Fibroblast of the conjunctiva (primary cell): ENCODE measurements at regions not wholly inside any gene's neighbourhood (a gene's known extent, or its start where the extent isn't known, plus 50 kb on each side); places are given as distances from the start of the nearest gene placed in this dataset.

Source experiments
- DNase-seq: peaks from one replicate; pipeline ENCODE4 v3.0.0-alpha.2; 2010; ENCODE audit warnings: low read depth

DNA sequence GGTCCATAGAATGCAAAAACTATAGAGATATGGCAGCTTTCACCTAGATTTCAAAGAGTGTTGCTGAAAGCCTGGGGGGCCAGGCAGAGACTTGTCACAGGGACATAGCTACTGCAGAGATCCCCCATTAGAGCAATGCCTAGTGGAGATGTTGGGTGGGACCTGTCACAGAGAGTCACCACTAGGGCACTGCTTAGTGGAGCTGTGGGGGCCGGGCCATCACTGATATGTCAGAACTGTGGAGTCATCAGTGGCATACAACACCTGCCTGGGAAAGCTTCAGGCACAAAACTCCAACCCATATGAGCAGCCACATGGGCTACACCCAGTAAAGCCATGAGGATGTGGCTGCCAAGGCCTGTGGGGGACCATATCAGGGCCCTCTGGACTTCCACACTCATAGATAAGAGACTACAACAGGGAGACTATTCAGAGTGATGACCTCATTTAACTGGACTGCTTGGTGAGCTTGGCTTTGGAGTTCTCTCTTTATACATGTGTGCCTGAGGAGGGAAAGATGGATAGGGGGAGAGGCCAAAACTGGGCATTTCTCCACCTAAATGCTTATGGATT is 176.3 kb downstream of the ZNF621 start:
- DNase-seq, result no peak

DNA sequence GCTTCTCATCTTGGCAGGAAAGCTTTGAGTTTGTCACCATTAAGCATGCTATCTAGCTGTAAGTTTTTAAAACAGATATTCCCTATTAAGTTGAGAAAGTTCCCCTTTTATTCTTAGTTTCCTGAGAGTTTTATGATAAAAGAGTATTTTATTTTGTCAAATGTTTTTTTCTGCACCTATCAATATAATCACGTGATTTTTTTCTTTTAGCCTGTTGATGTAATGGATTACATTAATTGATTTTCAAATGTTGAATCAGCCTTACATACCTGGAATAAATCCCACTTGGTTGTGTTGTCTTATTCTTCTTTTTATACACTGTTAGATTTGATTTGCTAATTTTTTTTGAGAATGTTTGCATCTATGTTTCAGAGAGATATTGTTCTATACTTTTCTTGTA is 179.5 kb downstream of the ZNF621 start:
- no peak for DNase-seq

DNA sequence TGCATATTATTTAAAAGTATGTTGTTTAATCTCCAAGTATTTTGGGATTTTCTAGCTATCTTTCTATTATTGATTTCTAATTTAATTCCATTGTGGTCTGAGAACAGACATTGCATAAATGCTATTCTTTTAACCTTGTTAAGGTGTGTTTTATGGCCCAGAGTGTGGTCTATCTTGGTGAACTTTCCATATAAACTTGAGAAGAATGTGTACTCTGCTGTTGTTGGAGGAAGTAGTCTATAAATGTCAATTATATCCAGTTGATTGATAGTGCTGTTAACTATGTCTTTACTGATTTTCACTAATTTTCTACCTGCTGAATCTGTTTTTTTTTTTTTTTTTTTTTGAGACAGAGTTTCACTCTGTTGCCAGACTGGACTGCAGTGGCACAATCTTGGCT is 180.9 kb downstream of the ZNF621 start:
- no peak for DNase-seq

DNA sequence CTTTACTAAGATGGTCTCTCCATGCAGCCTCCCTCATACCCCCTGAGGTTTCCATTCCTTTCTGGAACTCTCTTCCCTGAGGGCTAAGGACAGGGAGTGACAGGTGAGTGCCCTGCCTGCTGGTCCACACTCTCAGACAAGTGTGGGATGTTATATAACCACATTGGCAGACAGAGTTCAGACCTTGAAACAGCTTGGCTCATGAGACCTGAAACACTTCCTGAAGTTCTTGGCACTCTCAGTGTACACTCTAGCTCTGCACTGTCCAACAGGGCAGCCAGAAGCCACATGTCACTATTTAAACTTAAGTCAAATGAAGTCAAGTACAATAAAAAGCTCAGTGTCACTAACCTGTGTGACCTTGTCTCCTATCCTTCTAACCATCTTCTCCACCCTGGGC is 188.5 kb downstream of the ZNF621 start:
- DNase-seq, result no peak

DNA sequence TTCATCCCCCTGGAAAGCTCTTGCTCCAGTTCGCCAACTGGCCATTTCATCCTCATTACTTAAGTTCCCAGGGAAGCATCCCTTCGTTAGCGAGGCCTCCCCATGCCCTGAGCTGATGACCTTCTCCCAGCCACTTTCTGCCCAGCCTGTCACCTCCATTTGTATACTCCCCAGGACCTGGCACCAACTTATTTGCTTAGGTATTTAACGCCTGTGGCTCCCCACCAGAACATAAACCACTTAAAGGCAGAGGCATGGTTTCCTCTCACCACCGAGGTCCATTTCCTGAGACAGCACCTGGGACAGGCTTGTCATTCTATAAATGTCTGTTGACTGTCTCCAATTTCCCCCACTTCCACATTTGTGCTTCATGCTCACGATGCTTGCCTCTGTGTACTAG is 189.0 kb downstream of the ZNF621 start:
- DNase-seq, result no peak

DNA sequence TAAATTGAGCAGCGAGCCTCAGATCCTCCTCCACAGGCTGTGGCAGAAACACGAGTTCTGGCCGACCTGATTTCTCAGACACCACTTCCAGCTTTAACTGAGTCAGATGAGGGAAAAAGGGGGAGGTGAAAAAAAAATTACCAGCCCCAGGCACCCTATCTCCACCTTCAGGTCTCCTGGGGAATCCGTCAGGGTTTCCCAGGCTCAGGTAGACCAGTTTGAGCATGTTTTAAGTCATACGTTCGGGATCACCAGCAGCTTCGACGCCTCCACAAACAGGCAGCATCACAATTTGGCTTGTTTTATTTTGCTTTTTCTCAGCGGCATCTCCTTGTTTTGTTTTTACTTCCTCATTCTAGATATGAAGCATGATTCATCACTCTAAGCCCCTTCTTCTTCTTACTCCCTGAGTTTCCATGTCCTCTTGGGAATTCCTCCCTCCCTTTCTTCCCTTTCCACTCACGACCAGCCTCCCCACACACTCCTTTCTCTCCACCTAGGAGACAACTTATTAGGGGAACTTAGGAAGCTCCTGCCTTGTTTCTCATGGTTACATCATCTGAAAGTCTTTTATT is 190.1 kb downstream of the ZNF621 start:
- DNase-seq, result no peak

DNA sequence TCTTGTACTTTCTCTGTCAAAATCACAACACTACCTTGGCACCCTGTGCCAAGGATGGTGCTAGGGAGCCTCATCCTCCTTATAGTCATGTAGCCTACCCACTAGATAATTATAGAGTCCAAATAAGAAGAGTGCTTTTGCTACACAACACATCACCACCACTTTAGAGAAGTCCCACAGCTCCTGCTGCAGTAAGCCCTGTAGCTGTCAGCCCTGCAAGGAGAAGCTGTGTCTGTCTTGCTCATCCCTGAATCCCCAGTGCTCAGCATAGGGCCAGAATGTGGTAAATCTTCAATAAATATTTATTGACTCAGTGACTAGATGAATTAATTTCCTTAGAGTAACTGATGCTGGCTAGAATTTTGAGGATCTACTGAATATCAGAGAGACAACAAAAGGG is 190.8 kb downstream of the ZNF621 start:
- no peak for DNase-seq

DNA sequence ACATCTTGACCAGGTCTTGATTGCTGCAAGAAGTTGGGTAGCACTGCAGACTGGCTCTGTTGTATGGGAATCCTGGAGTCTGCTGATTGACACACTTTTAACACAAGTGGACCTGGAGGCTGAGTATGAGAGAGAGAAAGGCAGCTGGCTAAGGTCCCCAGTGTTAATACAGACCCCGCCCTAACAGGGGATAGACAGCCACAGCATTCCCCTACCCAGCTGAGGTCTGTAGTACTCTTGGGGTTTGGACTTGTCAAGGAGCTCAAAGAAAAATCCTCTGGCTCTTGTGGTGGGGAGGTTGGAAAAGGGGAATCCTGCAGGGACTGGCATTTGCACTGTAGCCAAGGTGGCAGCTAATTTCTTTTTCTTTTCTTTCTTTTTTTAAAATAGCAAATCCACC is 192.7 kb downstream of the ZNF621 start:
- no peak for DNase-seq

DNA sequence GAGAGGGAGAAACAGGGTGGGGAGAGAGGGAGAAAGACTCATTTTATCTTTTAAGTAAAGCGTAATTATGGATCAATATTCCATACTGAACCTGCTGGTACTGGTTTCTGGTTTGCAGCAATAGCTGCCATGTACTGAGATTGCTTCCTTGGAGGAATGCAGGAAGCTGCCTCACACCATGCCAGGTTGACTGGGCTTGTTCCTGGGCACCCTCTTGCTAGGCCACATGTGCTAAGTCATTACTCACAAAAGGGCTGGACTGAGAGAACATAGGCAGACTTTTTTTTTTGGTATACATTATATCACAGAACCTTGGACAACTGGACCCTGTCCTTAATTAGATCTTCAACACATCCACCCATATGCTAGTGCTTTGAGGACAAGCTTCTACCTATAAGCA is 193.4 kb downstream of the ZNF621 start:
- no peak for DNase-seq

DNA sequence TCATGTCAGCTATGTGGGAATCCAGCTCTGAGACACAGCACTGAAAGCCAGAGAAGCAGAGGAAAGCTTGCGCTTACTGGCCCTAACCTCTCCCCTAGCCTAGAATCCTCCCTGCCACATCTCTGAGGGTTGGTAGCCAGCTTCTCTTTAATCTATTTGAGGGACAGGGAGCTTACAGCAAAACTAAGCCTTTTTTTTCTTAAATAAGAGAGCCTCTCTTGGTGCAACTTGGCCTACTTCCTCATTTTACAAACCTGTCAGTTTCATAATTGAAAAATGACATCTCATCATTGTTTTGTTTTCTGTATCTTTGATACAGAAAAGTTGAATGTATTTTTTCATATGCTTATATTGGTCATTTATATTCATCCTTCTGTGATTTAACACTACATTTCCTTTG is 193.9 kb downstream of the ZNF621 start:
- DNase-seq, result no peak

DNA sequence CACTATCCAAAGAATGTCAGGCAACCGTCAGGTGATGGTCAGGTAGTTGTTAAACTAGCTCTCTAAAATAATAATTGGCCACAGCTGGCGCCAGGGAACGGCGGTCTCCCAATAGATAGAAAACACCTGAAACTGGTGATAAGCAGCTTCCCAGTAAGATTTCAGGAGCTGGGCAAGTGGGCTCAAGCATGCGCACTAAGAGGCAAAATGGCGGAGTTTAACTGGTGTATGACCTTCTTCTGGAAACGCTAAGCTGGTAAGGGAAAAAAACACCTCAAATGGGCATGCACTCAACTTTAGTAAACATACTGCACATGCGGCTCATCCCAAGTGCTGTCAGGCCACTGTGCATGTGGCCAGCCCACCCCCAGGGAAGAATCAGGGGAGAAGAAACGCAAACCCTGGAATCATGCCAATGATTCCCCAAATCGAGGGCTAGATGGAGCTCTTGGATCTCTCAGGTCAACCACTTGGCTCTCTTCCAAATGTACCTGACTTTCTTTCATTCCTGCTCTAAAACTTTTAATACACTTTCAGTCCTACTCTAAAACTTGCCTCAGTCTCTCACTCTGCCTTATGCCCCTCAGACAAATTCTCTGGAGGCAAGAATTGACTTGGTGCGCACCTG is 195.0 kb downstream of the ZNF621 start:
- no peak for DNase-seq

DNA sequence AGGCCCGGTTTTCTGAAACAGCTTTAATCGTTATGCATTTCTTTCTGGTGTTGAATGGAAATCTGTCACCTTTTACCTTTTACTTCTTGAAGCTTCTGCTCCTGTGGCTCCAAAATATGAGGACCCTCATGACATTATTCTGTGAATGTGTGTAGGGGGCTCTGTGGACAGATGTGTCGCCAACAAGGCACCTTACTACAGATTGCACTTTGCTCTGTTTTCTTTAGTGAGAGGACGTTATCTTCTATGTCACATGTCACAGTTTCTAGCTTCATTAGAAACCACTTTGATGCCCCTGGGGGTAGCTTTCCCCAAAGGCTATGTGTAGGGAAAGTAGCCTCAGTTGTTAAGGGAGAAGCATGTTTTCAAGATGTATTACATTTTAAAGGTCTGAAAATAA is 195.6 kb downstream of the ZNF621 start:
- no peak for DNase-seq

DNA sequence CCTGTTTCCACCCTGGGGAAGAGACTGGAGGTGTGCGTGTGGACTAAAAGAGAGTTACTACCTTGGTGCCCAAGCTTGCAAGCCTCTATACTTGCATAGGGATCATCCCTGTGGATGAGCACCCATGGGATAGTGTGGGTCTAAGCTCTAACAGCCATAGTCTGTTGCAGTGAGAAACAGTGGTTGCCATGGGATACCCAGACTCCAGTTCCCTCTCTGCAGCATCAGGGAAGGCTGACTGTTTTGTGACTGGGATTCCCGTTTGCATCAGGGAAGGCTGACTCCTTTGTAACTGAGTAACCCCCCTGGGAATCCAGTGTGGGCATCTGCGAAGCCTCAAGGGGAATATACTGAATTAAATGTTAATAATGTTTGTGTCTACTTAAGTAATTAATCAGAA is 196.1 kb downstream of the ZNF621 start:
- DNase-seq, result no peak

DNA sequence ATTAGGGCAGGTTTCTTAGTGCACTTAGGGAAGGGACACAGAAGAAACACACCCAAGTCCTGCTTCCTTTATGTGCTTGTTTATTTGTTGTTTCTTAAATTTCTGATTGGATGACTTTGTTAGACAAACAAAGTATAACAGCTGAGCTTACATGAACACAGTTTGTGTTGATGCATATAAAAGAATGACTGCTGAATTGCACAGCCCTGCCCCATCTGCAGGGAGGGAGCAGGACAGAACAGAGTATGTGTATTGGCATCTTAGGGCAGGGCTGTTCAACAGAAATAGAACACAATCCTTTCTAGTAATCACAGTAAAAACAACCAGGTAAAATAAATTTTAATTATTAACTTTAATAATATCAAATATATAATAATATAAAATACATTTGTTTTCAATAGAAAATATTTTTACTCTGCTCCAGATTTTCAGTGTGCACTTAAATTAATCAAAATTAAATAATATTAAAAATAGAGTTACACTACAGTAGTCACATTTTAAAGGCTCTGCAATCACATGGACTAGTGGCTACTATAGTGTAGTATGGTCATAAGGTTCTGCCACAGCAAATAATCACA is 198.4 kb downstream of the ZNF621 start:
- no peak for DNase-seq

DNA sequence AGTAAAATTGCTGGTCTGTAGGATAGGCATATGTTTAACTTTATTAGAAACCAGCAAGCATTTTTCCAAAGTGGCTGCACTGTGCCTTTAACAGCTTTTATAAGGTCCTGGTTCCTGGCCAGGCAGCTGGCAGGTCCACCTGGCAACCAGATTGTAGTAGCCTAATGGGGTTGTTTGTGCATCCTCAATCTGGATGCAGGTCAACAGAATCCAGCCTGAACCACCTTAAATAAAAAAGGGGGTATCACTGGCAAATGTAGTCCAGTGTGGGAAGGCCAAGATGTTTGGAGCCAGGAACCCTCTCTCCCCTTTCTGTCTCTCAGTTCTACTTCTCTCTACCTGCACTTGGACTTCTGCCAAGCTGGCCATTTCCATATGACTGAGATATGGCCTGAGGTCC is 200.3 kb downstream of the ZNF621 start:
- DNase-seq, result no peak

DNA sequence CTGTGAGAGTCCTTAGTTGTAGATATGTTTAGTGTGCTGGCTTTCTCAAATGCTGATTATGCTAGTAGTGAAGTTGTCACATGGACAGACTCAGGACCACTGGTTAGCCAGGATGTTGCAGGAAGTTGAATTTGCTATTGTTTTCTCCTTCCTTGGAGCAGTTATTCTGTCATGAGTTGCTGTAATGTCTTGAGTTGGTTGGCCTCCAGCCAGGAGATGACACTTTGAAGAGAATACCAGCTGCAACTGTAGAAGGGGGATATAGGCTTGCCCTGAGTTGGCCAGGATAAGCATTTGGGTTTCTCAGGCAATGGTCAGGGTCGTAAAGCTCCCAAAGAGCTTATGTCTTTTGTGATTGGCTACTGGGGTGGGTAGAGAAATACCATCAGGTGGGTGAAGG is 206.7 kb downstream of the ZNF621 start:
- DNase-seq, result no peak

DNA sequence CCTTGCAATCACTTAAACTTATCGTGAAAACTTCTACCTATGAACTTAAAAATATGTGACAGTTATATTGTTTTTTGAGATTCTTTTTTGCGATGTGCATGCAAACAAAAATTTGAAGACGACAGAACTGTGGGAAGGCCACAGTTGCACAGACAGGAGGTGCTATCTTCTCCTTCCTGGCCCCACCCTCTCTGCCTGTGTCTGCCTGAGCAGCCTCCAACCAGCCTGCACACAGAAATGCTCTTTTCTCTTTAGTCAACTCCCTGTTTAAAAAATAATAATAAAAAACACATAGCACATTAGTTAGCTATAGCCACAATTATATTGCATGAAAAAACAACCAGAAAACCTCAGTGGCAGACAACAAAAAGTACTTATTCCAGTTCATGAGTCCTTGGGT is 212.2 kb downstream of the ZNF621 start:
- DNase-seq, result no peak

DNA sequence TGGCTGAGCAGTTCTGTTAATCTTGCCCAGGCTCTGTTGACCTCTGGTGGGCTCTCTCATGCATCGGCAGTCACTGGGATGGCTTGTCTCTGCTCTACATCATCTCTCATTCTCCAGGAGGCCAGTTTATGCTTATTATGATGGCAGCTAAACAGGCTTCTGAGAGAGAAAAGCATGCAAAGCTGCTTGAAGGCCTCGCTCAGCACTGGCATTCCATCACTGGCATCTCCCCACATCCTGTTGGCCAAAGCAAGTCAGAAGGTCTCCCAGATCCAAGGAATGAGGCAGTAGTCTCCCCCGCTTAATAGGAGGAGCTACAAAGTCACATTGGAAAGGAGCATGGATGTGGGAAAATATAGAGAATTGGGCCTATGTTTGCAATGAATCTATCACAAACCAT is 212.6 kb downstream of the ZNF621 start:
- no peak for DNase-seq

DNA sequence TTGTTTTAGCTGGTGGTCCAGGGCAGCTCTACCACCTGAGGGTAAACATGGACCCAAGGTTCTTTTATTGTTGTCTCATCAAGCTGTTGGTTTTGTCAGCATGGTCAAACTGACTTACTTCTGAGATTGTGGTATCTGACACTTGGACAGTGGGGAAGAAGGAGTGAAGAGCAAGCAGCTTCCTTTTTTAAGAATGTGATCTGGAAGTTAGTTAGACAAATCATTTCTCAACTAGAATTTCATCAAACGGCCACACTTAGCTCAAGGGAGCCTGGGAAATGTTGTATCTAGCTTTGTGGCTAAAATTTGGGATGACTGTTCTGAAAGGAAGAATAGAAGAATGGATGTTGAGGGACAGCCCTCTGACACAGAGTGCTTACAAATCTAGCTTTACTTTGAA is 215.2 kb downstream of the ZNF621 start:
- DNase-seq, result no peak

DNA sequence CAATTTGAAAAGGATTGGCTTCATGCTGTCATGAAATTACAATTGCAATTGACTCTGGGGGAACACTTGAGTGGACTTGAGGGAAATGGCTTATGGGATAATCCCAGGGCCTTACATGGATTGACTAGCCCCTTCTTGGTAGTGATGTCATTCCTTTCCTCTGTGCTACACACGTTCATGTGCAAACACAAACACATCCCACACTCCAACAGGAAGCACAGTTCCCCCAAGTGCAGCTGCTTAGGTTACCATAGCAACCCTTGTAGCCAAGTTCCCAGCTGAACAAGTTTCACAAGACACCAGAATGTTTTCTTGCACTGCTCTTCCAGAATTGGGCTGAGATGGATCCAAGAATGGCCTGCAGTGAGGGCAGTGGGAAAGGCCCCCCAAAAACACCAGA is 217.0 kb downstream of the ZNF621 start:
- DNase-seq, result peak; percentile 10

DNA sequence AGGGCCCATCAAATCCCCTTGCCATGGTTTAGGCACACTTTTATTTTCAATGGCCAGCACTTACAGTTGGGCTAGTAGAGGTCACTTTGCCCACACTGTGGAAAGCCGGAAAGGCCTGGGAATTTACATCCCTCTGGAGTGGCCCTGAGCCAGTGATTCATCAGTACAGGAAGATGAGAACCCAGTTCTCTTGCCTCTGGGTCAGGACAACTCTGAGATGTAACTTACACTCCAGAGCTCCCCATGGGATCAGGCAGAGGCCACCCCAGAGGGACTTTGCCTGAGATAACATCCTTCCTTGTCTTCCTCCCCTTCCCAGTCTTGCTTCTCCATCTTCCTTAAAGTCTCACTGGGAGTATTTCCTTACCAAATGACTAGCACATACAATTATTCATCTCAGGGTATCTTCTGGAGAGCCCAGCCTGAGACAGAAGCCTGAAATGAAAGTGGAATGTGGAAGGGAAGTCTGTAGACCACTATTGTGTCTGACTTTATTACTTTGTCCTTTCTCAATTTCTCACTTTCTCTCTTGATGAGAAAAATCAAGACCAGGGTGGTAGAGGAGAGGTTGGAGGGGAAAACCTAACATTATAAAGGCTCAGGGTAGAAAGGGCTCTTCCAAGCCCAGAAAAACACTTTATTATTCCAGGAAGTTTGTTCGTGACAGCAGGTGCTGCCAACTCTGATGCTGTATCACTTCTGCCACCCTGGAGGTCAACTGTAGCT is 220.8 kb downstream of the ZNF621 start:
- DNase-seq, result no peak

DNA sequence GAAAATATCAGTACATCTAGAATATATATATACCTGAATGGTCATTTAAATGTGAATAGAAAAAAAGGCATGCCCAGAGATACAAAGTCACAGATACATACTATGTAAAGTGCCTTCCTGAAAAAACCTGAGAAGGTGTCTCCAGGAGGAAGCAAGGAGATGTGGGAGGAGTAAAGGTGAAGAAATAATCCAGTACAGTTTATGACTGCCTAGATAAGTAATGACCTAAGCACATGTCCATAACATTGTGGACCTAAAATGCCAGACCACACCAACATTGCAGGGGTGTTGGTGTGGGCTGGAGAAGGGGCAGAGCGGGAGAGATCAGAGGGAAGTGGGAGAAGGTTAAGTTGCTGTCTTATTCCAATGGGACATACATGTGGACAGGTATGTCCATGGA is 226.9 kb downstream of the ZNF621 start:
- no peak for DNase-seq

DNA sequence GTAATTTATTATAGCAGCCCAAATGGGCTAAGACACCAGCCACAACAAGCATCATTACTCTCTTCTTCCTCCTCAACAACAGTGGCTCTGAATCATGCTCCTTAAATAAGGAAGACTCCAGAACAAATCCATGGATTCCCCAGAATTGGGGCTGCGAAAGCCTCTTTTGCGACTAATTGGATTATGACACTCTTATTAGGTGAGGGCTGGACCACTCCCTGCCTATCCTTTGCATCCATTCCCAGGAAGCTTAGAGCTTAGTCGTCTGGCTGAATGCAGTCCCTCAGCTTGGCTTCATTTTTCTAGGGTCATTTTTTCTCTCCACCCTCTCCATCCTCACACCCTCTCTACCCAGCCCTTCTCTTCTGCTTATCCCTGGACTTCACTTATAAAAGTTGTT is 227.7 kb downstream of the ZNF621 start:
- DNase-seq, result no peak
